HG02885 (cell line): ENCODE measurements at regions not wholly inside any gene's neighbourhood (a gene's known extent, or its start where the extent isn't known, plus 50 kb on each side); places are given as distances from the start of the nearest gene placed in this dataset.

ENCODE experiments used
- ATAC-seq: cut with Tn5 transposase; IDR thresholded peaks from one replicate; pipeline ENCODE4 v1.9.1; 2021; ENCODE audit warnings: mild to moderate bottlenecking; ENCODE audit not compliant: unreplicated experiment, poor library complexity

GRCh38 chr2:16014041-16014787 is 73.9 kb downstream of the MYCN start:
- ATAC-seq: no peak

- ATAC-seq: no peak
These were observed 73.1 kb downstream of the MYCN start for GRCh38 chr2:16013359-16013911.

DNA sequence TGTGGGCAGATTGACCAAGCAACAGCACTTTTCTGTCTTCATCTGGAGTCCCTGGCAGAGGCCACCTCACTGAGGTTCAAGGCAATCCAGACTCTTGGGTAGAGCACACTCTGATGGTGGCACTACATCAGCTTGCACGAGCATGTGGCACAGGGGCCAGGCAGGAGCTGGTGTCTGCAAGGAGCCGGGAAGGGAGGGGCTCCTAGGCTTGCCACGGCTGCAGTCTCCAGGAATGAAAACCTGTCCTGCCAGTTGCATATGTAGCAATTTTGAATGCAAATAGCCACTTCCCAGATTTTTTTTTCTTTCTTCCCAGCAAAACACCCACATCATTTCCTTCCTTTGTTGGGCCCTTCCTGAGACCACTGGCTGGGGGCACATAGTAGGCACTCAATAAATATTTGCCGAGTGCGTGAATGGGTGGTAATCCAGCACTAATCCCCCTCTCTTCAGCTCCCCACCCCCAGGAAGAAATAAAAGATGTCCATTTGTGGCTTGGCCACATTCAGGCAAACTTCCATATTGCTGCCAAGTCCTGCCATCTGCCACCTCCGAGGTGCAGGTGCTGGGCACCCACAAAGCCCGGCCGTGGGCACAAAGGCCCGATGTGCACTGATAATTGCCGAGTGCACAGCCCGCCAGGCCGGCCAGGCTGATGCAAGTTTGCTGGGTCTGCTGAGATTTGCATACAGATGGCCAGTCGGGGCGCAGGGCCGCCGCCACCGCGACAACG is 72.4 kb downstream of the MYCN start:
- ATAC-seq: no peak

- no peak for ATAC-seq
These were observed 71.8 kb downstream of the MYCN start for GRCh38 chr2:16012029-16012596.

DNA sequence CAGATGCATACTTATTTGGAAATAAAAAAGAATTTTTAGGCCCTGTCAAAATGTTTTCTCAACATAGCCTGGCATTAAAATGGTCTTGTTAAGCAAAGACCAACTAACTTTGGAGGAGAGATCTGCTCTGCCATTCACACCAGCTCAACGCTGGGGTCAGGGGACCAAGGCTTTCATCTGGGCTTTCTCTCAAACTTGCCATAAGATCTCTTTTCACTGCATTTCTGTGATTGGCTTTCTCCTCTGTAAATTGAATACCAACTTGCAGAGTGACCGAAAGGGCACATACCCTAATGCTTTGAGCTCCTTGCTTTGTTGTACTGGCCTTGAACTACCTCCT is 71.2 kb downstream of the MYCN start:
- no peak for ATAC-seq

GRCh38 chr2:16010951-16011620 is 70.7 kb downstream of the MYCN start:
- ATAC-seq: no peak

DNA sequence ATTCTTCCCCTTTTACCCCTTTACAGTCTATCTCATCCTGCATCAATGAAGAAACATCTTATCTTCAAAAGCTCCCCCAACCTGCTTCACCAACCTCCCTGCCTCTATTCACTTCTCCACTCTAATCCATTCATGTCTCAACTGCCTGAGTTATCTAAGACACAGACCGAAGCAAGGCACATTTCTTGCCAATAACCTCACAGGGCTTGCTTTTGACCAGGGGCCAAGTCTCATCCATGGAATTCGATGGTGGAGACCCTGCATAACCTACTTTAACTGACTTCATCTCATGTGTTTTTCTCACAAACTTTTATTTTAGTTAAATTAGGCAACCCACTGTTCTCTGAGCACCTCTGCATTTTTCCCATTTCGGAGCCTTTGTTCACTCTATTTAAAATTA is 69.7 kb downstream of the MYCN start:
- ATAC-seq: no peak

GRCh38 chr2:16009560-16009959 is 69.2 kb downstream of the MYCN start:
- ATAC-seq: no peak

GRCh38 chr2:16008856-16009255 is 68.5 kb downstream of the MYCN start:
- no peak for ATAC-seq

DNA sequence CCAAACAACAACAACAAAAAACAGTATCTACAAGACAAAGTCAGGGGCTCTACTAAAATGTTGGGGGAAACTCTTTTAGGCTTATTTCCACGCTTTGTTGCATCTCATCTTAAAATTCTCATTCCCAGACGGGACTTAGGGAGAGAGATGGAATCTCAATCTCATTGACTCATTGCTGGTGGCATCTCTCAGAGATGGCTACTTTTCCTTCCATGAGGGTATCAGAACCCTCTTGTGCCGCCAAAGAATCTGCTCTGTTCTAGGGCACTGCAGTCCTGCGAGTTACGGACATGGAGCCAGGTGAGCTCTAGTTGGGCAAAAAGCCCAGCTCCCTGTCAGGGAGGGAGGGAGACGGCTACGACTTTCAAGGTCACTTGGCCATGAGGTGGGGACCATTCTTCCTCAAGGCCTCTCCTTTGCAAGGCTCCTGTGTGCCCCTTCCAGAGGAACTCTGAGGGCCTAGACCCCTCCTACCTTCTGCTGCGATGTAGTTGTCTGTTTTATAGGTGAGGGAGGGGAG is 68.0 kb downstream of the MYCN start:
- ATAC-seq: no peak

GRCh38 chr2:16007167-16007934 is 67.0 kb downstream of the MYCN start:
- ATAC-seq: no peak

DNA sequence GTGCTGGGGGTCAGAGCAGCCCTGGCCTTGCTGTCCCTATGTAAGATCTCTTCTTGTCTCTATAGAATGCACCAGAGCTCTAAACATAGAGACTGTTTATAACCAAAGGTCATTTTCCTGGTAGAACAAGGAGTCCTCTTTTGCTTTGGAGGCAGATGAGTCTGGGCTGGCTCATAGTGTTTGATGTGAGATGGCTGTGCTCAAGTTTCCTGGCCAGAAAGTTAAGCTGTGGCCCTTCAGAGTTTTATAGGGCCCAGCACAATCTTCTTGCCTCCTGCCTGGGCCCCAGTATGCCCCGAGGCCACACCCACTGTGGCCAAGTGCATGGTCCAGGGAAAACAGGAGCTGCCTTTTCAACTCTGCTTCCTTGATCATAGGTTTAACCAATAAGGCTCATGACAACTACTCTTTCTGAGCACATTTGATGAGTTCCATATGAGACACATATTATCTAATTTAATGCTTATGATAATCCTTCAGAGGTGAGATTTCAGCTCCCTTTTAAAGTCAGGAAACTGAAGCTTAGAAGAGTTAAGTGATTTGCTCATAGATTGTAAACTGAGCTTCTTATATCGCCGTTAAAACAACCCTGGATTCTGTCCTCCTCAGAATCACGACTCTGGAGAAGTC is 66.3 kb downstream of the MYCN start:
- no peak for ATAC-seq

- ATAC-seq: no peak
These were observed 65.6 kb downstream of the MYCN start for GRCh38 chr2:16005816-16006536.

DNA sequence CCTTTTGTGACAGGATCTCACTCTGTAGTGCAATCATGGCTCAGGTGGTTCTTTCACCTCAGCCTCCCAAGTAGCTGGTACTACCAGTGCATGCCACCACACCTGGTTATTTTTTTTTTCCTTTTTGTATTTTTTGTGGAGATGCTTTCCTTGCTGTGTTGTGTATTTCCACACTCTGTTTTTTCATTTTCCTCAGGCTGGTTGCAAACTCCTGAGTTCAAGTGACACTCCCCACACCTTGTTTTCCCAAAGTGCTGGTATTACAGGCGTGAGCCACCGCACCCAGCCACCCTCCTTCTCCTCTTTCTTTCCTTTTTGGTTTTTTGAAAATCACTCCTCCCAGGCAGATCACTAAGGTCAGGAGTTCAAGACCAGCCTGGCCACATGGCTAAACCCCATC is 65.0 kb downstream of the MYCN start:
- ATAC-seq: no peak

GRCh38 chr2:16003809-16004208 is 63.5 kb downstream of the MYCN start:
- no peak for ATAC-seq

- ATAC-seq: no peak
These were observed 62.8 kb downstream of the MYCN start for GRCh38 chr2:16003152-16003551.

GRCh38 chr2:16002575-16002974 is 62.2 kb downstream of the MYCN start:
- no peak for ATAC-seq

DNA sequence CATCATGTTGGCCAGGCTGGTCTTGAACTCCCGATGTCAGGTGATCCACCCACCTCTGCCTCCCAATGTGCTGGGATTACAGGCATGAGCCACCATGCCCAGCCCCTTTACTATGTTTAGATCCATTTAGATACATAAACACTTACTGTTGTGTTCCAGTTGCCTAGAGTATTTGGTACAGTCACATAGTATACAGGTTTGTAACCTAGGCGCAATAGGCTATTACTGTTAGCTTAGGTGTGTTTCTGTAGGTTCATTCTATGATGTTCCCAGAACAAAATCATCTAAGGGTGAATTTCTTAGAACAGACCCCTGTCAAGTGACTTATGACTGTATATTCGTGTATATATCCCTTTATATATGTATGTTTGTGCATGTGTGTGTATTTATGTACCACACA is 61.8 kb downstream of the MYCN start:
- ATAC-seq: no peak

DNA sequence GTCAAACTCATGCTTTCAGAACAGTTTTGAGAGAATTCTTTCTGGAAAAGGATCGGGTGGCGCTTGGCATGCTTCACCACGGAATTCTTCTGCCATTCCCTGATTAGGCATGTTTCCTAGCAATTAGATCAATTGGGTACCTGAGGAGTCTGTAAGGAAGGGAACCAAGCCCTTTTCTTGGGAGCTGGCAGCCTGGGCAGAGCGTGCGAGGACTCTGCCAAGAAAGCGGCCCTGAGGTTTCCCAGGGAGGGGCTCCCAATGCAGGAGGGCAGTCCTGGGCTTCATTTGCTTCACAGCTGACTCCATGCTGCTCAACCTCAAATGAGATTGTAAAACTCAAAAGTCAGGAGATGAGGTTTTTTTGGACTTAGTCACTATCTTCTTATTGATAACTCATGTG is 60.3 kb downstream of the MYCN start:
- ATAC-seq: no peak
